T-helper 2 cell treated with Interferon-gamma antibody and Interleukin-4, amounts not matched to agents 100 ng/mL and 5 ng/mL, for 36 hours (primary cell): ENCODE measurements at regions not wholly inside any gene's neighbourhood (a gene's known extent, or its start where the extent isn't known, plus 50 kb on each side); places are given as distances from the start of the nearest gene placed in this dataset.

ENCODE experiments used
- intact Hi-C: fragments of 100-400 bp; cut with micrococcal nuclease; formaldehyde crosslinking; loops from one replicate; pipeline ENCODE4 v1.15.1; 2023

DNA sequence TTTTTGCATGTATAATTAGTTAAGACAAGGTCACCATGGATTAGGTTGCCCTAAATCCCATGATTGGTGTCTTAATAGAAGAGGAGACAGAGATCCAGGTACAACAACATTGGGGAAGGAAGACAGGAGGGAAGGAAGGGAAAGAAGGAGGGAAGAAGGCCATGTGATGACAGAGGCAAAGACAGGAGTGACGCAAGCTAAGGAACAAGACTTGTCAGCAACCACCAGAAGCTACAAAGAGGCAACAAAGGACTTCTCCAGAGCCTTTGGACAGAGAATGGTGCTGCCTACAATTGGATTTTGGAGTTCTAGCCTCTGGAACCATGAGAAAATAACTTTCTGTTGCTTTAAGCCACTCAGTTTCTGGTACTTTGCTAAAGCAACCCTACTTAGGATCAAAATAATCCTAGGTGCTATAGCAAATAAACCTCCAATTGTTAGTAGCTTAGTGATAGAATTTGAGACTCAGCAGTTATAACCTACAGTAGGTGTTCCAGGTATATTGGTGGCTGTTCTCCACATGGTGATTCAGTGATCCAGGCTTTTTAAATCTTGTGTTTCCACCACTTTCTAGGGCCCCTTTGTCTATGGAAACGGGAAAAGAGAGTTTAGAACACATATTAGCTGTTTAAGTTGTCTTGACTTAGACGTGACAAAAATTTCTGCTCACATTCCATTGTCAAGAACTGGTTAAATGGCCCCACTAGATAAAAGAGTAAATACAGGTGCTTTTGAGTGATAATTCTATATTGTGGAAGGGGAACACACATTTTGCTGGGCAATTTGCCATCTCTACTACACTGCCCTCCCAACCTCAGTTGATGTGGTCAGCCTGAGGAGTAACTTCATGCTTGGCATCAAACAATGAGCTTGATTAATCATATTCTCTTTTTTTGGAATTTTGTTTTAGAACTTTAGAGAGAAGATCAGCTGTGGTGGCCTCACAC, 70.5 kb upstream of the SP4 start:
- intact Hi-C loops = loop anchor here (5.0 kb wide), 1 partner anchor 585 kb away; no protein-coding TSS in a partner anchor

GRCh38 chr7:21358648-21359047, 69.2 kb upstream of the SP4 start:
- intact Hi-C loops = loop anchor here (5.0 kb wide), 1 partner anchor 584 kb away; no protein-coding TSS in a partner anchor

DNA sequence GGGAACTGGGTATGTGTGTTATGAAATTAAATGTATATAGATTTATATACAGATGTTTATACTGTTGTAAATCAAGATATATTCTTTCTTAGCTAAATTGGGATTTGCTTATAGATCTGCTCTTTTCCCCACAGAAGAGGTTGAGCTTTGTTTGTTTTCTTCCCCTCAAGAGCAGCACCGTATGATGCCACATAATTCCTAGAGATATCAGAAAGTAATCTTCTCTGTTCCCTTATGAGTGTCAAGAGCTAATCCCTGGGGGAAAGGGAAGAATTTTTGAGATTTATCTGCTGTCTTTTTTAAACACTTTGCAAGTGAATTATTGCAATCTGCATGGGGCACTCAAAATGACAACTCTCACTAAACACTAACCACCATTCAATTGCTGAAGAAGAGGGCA, 68.7 kb upstream of the SP4 start:
- intact Hi-C loops = loop anchor here (5.0 kb wide), 1 partner anchor 583 kb away; no protein-coding TSS in a partner anchor

DNA sequence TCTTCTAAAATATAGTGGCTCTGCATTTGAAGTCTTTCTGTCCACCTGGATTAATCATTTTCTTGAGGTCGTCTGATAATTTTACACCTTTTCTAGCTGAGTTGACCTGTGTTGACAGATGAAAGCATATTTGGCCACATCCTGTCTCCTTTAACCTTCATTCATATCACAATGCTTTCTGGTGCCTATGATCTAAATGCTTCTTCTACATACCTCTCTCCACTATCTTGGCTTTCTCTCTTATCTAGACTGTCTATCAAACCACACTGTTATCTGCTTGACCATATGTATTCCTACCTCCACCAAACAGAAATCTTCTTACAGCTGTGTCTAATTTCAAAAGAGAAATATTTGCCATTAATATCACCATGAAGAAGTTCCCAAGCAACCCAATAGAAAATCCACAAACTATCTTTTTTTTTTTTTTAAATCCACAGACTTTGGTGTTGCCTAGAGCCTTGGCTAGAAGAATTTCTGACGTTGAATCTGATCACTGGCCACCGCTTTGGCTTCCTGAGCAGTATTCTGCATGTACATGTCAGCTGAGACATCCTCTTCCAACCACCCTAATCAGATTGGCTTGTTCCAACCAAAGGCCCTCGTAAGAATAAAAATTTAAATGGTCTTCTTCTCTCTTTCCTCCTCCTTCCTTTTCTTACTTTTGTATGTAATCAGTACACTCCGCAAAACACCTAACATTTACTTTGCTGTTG, 66.3 kb upstream of the SP4 start:
- intact Hi-C loops = loop anchor here (1.0 kb wide), 1 partner anchor 8 kb away; no protein-coding TSS in a partner anchor

DNA sequence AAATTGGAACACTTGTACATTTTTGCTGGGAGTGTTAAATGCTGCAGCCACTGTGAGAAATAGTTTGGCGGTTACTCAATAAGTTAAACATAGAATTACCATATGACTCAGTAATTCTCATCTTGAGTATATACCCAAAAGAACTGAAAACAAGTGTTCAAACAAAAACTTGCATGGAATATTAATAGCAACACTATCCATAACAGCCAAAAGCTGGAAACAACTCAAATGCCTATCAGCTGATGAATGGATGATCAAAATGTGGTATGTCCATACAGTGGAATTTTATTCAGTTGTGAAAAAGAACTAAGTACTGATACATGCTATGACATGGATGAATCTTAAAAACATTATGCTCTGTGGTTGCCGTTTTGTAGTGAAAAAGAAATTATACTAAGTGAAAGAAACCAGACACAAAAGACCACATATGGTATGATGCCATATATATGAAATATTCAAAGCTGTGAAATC, 63.0 kb upstream of the SP4 start:
- intact Hi-C loops = no loop called here

DNA sequence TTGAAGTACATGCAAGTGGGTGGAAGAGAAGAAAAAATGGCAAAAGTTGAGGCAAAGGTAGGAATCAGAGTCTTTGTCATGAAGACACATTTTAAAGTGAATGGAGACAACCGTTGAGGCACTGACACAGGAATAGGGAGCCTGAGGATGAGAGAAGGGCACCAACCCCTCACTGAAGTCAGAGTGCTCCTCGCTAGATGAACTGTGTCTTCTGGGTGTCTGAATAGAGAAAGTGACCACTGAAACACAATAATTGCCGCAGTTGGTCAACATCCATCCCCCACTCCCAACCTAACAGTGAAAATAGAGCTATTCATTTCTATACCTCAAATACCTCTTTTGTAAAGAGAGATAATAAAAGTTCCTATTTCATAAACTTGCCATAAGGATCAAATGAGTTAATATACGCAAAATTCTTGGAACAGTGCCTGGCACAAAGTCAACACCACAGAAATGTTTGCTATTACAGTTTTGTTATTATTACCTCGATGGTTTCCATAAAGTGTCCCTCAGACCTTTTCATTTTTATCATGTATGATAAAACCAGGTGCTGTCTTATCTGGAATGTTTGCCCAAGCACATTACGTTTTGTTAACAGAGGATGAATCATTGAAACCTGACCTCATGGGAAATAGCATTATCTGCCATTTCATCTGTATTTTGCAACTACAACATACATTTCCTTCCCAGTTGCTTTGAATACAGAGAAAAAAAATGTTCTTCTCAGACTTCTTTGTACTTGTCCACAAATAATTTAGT, 61.8 kb upstream of the SP4 start:
- intact Hi-C loops = loop anchor here (1.0 to 2.0 kb wide), 4 partner anchors 11 to 61 kb away; no protein-coding TSS in a partner anchor

DNA sequence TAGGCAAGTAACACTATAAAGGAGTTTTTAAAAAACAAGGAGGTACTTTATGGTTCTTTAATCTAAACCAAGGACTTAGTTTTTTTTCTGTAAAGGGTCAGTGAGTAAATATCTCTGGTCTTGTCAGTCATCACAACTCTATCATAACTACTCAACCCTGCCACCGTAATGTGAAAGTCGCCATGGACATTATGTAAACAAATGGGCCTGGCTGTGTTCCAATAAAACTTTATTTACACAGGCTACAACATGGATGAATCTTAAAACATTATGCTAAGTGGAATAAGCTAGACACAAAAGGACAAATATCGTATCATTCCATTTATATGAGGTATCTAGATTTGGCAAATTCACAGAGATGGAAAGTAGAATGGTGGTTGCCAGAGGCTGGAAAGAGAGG, 60.8 kb upstream of the SP4 start:
- intact Hi-C loops = loop anchor here (2.0 kb wide), 1 partner anchor 28 kb away; no protein-coding TSS in a partner anchor

GRCh38 chr7:21367537-21367936, 60.3 kb upstream of the SP4 start:
- intact Hi-C loops = loop anchor here (2.0 kb wide), 1 partner anchor 29 kb away; no protein-coding TSS in a partner anchor

- intact Hi-C loops = no loop called here
Observed at GRCh38 chr7:21368317-21368716, 59.6 kb upstream of the SP4 start.

DNA sequence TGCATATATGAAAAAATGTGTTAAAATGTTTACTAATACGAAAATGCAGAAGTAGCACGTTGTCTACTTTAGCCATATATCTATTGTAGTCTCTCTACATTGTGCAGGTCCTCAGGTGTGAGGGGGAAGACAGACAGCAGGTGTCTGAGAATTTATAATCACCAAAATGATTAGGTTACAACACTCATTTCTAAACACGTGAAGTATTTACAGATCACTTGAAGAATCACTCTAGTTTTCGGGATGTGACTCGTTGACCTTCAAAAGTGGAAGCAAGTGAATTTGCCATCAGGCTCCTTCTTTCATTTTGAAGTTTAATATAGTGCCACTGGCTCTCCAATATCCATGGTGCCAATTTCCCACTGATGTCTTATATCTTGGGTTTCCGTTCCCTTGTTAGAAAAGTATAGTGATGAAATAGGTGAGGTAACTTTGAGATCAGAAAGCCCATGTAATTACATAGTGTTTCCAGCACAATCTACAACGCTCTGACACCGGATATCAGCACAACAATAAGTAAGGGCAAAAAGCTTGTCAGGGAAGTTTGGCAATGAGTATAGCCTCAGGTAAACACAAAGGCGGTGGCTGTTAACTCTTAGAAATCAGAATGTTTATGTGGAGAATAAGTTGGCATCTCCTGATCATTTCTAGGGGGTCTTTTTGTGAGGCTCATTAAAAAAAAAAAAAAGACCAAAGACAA, 57.5 kb upstream of the SP4 start:
- intact Hi-C loops = no loop called here

GRCh38 chr7:21371360-21371759, 56.5 kb upstream of the SP4 start:
- intact Hi-C loops = no loop called here

DNA sequence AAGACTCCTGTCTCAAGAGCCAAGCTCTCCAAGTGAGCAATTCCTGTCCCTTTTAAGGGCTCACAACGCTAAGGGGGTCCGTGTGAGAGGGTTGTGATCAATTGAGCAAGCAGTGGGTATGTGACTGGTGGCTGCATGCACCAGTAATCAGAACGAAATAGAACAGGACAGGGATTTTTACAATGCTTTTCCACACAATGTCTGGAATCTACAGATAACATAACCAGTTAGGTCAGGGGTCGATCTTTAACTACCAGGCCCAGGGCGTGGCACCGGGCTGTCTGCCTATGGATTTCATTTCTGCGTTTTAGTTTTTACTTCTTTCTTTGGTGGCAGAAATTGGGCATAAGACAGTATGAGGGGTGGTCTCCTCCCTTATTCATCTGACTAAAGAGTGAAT, 54.9 kb upstream of the SP4 start:
- intact Hi-C loops = no loop called here

DNA sequence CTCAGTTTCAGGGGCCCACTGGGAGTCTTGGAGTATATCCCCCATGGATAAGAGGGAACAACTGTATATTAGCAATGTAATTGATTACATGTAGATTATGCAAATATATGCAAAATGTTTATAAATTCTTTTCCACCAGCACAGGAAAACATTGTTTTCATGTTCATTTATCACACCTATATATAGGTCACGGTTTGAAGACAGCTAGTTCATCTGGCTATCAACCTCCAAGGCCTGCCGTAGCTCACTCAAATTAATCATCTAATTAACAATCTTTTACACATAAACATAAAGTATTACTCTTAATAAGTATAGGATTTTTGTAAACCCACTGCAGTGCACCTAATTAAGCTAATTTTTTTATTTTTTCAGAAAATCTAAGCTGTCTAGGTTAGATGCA, 53.7 kb upstream of the SP4 start:
- intact Hi-C loops = no loop called here

GRCh38 chr7:21377545-21377944, 50.3 kb upstream of the SP4 start:
- intact Hi-C loops = no loop called here
